AG09319 (cell line): ENCODE measurements at regions not wholly inside any gene's neighbourhood (a gene's known extent, or its start where the extent isn't known, plus 50 kb on each side); places are given as distances from the start of the nearest gene placed in this dataset.

ENCODE experiments used
- DNase-seq: peaks from one replicate; pipeline ENCODE4 v3.0.0-alpha.2; 2010; ENCODE audit warnings: low read depth; ENCODE audit errors: extremely low read depth
- CTCF ChIP-seq: IDR thresholded peaks from 2 replicates; pipeline ENCODE4 v1.5.1; 2011; ENCODE audit warnings: low read depth, mild to moderate bottlenecking, inconsistent platforms, low read length, moderate library complexity

- no peak for TF ChIP-seq CTCF
- no peak for DNase-seq
Observed at GRCh38 chr6:163876391-163876790, 461.9 kb downstream of the QKI start.

- DNase-seq: no peak
- no peak for TF ChIP-seq CTCF
Observed at GRCh38 chr6:163874784-163875183, 460.3 kb downstream of the QKI start.

- no peak for TF ChIP-seq CTCF
- DNase-seq: peak; percentile 24
Observed at GRCh38 chr6:163872335-163872734, 457.8 kb downstream of the QKI start.

GRCh38 chr6:163871616-163872015 lies 457.1 kb downstream of the QKI start:
- TF ChIP-seq CTCF: no peak
- DNase-seq: no peak

- DNase-seq: no peak
- TF ChIP-seq CTCF: no peak
Observed at GRCh38 chr6:163867518-163868292, 453.2 kb downstream of the QKI start.

GRCh38 chr6:163866192-163866591 lies 451.7 kb downstream of the QKI start:
- no peak for TF ChIP-seq CTCF

GRCh38 chr6:163863565-163863964 lies 449.0 kb downstream of the QKI start:
- no peak for DNase-seq
- no peak for TF ChIP-seq CTCF

More at GRCh38 chr6:163866192-163866591, 451.7 kb downstream of the QKI start:
- DNase-seq: no peak
